GM12878 (cell line): ENCODE measurements at regions not wholly inside any gene's neighbourhood (a gene's known extent, or its start where the extent isn't known, plus 50 kb on each side); places are given as distances from the start of the nearest gene placed in this dataset.

Source experiments
- BACH1 ChIP-seq: fragments of 450-650 bp; IDR thresholded peaks from 2 replicates; pipeline ENCODE4 v1.6.1; 2017; ENCODE audit warnings: mild to moderate bottlenecking, borderline replicate concordance
- KDM1A ChIP-seq: fragments of 200-600 bp; sonication (generic); IDR thresholded peaks from 2 replicates; pipeline ENCODE4 v1.6.1; 2016; ENCODE audit warnings: borderline replicate concordance
- NFIC ChIP-seq: IDR thresholded peaks from 2 replicates; pipeline ENCODE4 v1.6.1; 2012; ENCODE audit warnings: low read depth, mild to moderate bottlenecking, inconsistent platforms, low read length, moderate library complexity
- SIN3A ChIP-seq: IDR thresholded peaks from 2 replicates; pipeline ENCODE4 v1.6.1; 2012; ENCODE audit warnings: low read depth, low read length, improper control_type of control experiment

DNA sequence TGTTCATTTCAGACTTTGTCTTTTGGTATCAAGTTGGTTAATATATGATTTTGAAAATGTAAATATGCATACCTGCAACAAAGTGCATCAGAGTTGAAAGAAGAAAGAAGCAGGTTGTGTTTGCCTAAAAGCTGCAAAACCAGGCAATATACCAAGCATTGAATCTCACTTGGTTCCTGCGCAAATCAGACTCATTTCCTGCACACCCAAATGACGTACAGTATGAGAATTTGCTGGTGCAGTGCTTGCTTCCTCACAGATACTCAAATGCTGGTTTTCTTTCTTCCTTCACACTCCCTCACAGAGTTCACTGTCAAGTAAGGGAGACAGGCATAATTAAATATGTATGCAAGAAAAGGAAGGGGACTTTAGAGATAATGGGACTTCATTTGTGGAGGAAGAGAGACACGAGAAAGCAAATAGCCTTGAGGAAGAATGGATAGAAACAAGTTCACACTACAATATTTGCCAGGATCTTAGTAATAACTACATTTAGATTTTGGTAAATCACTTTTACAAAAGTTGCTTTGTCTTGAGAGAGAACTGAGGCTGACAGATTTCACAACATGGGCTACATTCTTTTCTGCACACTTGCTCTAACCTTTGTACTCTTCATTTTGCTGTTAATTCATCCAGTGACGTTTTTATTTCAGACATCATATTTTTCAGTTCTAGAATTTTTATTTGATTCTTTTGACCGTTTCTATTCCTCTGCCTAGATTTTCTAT lies 56.9 kb upstream of the AOAH start:
- TF ChIP-seq BACH1 (no peak), SIN3A (no peak), NFIC (no peak), KDM1A (no peak)
